DOHH2 (cell line): ENCODE measurements at regions not wholly inside any gene's neighbourhood (a gene's known extent, or its start where the extent isn't known, plus 50 kb on each side); places are given as distances from the start of the nearest gene placed in this dataset.

Experiments used
- H3F3A ChIP-seq: fragments of 200-600 bp; sonication (generic), shearing (Covaris generic); 2 replicates; pipeline ENCODE4 v1.6.0; 2016; ENCODE audit warnings: antibody characterized with exemption, mild to moderate bottlenecking; ENCODE audit not compliant: control insufficient read depth, insufficient read depth
- H3K27ac ChIP-seq: fragments of 200-600 bp; sonication (generic); 2 replicates; pipeline ENCODE4 v1.5.1; 2014; ENCODE audit warnings: low read depth, mild to moderate bottlenecking, low read length, moderate library complexity
- H3K27me3 ChIP-seq: fragments of 200-600 bp; sonication (generic); 2 replicates; pipeline ENCODE4 v1.6.1; 2014; ENCODE audit warnings: mild to moderate bottlenecking, low read length, mixed read lengths; ENCODE audit not compliant: control insufficient read depth
- H3K36me3 ChIP-seq: fragments of 200-600 bp; sonication (generic); 2 replicates; pipeline ENCODE4 v1.6.1; 2014; ENCODE audit warnings: mild to moderate bottlenecking, low read length, moderate library complexity, mixed read lengths; ENCODE audit not compliant: control insufficient read depth
- H3K4me1 ChIP-seq: fragments of 200-600 bp; sonication (generic); 2 replicates; pipeline ENCODE4 v1.6.1; 2014; ENCODE audit warnings: mild to moderate bottlenecking, low read length, mixed read lengths; ENCODE audit not compliant: control insufficient read depth
- H3K4me2 ChIP-seq: fragments of 200-600 bp; sonication (generic); 2 replicates; pipeline ENCODE4 v1.6.0; 2014; ENCODE audit warnings: mild to moderate bottlenecking, low read length, moderate library complexity
- H3K4me3 ChIP-seq: fragments of 200-600 bp; sonication (generic); 2 replicates; pipeline ENCODE4 v1.5.1; 2014; ENCODE audit warnings: mild to moderate bottlenecking, low read length, mixed read lengths
- H3K79me2 ChIP-seq: fragments of 200-600 bp; sonication (generic); 2 replicates; pipeline ENCODE4 v1.6.1; 2014; ENCODE audit warnings: mild to moderate bottlenecking, low read length, mixed read lengths; ENCODE audit not compliant: control insufficient read depth
- H3K9me2 ChIP-seq: fragments of 200-600 bp; sonication (generic); replicated peaks from 2 replicates; pipeline ENCODE4 v1.6.1; 2014; ENCODE audit warnings: mild to moderate bottlenecking, low read length, mixed read lengths; ENCODE audit not compliant: control insufficient read depth
- H3K9me3 ChIP-seq: fragments of 200-600 bp; sonication (generic); 2 replicates; pipeline ENCODE4 v1.6.1; 2014; ENCODE audit warnings: antibody characterized with exemption, low read length, mixed read lengths; ENCODE audit not compliant: control insufficient read depth, insufficient read depth
- H4K20me1 ChIP-seq: fragments of 200-600 bp; sonication (generic); 2 replicates; pipeline ENCODE4 v1.6.0; 2014; ENCODE audit warnings: low read depth, mild to moderate bottlenecking, antibody characterized with exemption, low read length, moderate library complexity; ENCODE audit not compliant: control insufficient read depth, insufficient read depth
- CTCF ChIP-seq: fragments of 200-600 bp; sonication (generic); IDR thresholded peaks from one replicate; pipeline ENCODE4 v1.5.1; 2014; ENCODE audit warnings: antibody characterized with exemption, mild to moderate bottlenecking, low read depth, low read length; ENCODE audit not compliant: poor library complexity, severe bottlenecking
- EZH2phosphoT487 ChIP-seq: fragments of 200-600 bp; sonication (generic); IDR thresholded peaks from 2 replicates; pipeline ENCODE4 v1.6.1; 2017; ENCODE audit warnings: borderline replicate concordance, mild to moderate bottlenecking, antibody characterized with exemption, low read length, moderate library complexity, mixed read lengths

GRCh38 chr11:119473226-119473625 is 50.3 kb upstream of the THY1 start:
- TF ChIP-seq EZH2phosphoT487 (no peak), CTCF (no peak)
- Histone ChIP-seq H3K4me3 (no peak overlapping the region), H3K27ac (no peak overlapping the region), H3K9me3 (no peaks in the 10 kb centered on the region), H4K20me1 (no peaks in the 10 kb centered on the region), H3K9me2 (no peaks in the 10 kb centered on the region), H3K4me2 (no peak overlapping the region), H3K4me1 (peaks cover 31% of the 10 kb centered on the region), H3K79me2 (no peaks in the 10 kb centered on the region), H3K27me3 (no peaks in the 10 kb centered on the region), H3F3A (no peaks in the 10 kb centered on the region), H3K36me3 (no peaks in the 10 kb centered on the region)

GRCh38 chr11:119472856-119473222 is 49.9 kb upstream of the THY1 start:
- Histone ChIP-seq H3K9me3 (no peaks in the 10 kb centered on the region), H3F3A (no peaks in the 10 kb centered on the region), H3K4me1 (peaks cover 34% of the 10 kb centered on the region), H3K4me2 (no peak overlapping the region), H3K36me3 (no peaks in the 10 kb centered on the region), H4K20me1 (no peaks in the 10 kb centered on the region), H3K27me3 (no peaks in the 10 kb centered on the region), H3K27ac (no peak overlapping the region), H3K4me3 (no peak overlapping the region), H3K9me2 (no peaks in the 10 kb centered on the region), H3K79me2 (no peaks in the 10 kb centered on the region)
- TF ChIP-seq EZH2phosphoT487 (no peak), CTCF (no peak)
